Astrocyte (in vitro differentiated cells and primary cell): ENCODE measurements at regions not wholly inside any gene's neighbourhood (a gene's known extent, or its start where the extent isn't known, plus 50 kb on each side); places are given as distances from the start of the nearest gene placed in this dataset.
A peak's percentile ranks its signal among the peaks of the same experiment; 100 is the strongest.

Experiments
- DNase-seq: peaks from one replicate; pipeline ENCODE4 v3.0.0-alpha.2; 2010; ENCODE audit warnings: low read depth
- FAIRE-seq: peaks from 2 replicates; lab custom pipeline; 2011; peaks lifted over from hg19 to GRCh38; lab: Jason Lieb, UNC
- H2AFZ ChIP-seq: 2 replicates; pipeline ENCODE4 v1.6.0; 2012; ENCODE audit warnings: low read depth, low read length, inconsistent platforms
- H3K27ac ChIP-seq: 2 replicates; pipeline ENCODE4 v1.5.1; 2011; ENCODE audit warnings: low read depth, low read length, inconsistent platforms
- H3K27me3 ChIP-seq: 2 replicates; pipeline ENCODE4 v1.6.0; 2011; ENCODE audit warnings: low read length, inconsistent platforms; ENCODE audit not compliant: insufficient read depth
- H3K36me3 ChIP-seq: 2 replicates; pipeline ENCODE4 v1.5.1; 2011; ENCODE audit warnings: low read length, inconsistent platforms; ENCODE audit not compliant: insufficient read depth
- H3K4me1 ChIP-seq: 2 replicates; pipeline ENCODE4 v1.5.1; 2011; ENCODE audit warnings: low read length, inconsistent platforms; ENCODE audit not compliant: insufficient read depth
- H3K4me2 ChIP-seq: 2 replicates; pipeline ENCODE4 v1.6.0; 2012; ENCODE audit warnings: low read length, inconsistent platforms
- H3K4me3 ChIP-seq: 2 replicates; pipeline ENCODE4 v1.5.1; 2011; ENCODE audit warnings: low read depth, mild to moderate bottlenecking, low read length, inconsistent platforms; ENCODE audit not compliant: insufficient read depth
- H3K79me2 ChIP-seq: 2 replicates; pipeline ENCODE4 v1.6.0; 2012; ENCODE audit warnings: mild to moderate bottlenecking, low read length, inconsistent platforms; ENCODE audit not compliant: insufficient read depth
- H3K9ac ChIP-seq: 2 replicates; pipeline ENCODE4 v1.6.0; 2012; ENCODE audit warnings: mild to moderate bottlenecking, low read length, inconsistent platforms
- H3K9me3 ChIP-seq: 2 replicates; pipeline ENCODE4 v1.5.1; 2012; ENCODE audit warnings: low read depth, mild to moderate bottlenecking, low read length, inconsistent platforms; ENCODE audit not compliant: insufficient read depth
- H4K20me1 ChIP-seq: 2 replicates; pipeline ENCODE4 v1.6.0; 2012; ENCODE audit warnings: low read length, inconsistent platforms; ENCODE audit not compliant: insufficient read depth
- H3K27ac Mint-ChIP-seq: one replicate; pipeline ENCODE4 v1.8.0; 2021; ENCODE audit warnings: mild to moderate bottlenecking, mixed read lengths; ENCODE audit not compliant: unreplicated experiment
- H3K27me3 Mint-ChIP-seq: one replicate; pipeline ENCODE4 v1.8.0; 2021; ENCODE audit warnings: low read depth, mixed read lengths; ENCODE audit not compliant: unreplicated experiment
- H3K36me3 Mint-ChIP-seq: one replicate; pipeline ENCODE4 v1.8.0; 2021; ENCODE audit warnings: low read depth, mixed read lengths; ENCODE audit not compliant: unreplicated experiment
- H3K4me1 Mint-ChIP-seq: one replicate; pipeline ENCODE4 v1.8.0; 2021; ENCODE audit warnings: low read depth, mixed read lengths; ENCODE audit not compliant: unreplicated experiment
- H3K4me3 Mint-ChIP-seq: one replicate; pipeline ENCODE4 v1.8.0; 2021; ENCODE audit warnings: mild to moderate bottlenecking, moderate library complexity, mixed read lengths; ENCODE audit not compliant: unreplicated experiment
- H3K9me3 Mint-ChIP-seq: one replicate; pipeline ENCODE4 v1.8.0; 2021; ENCODE audit warnings: mild to moderate bottlenecking, mixed read lengths; ENCODE audit not compliant: unreplicated experiment
- CTCF ChIP-seq: IDR thresholded peaks from 2 replicates; pipeline ENCODE4 v1.5.1; 2011; ENCODE audit warnings: low read depth, mild to moderate bottlenecking, inconsistent platforms, low read length, moderate library complexity; ENCODE audit not compliant: insufficient read depth
- EZH2 ChIP-seq: IDR thresholded peaks from 2 replicates; pipeline ENCODE4 v1.6.1; 2012; ENCODE audit warnings: mild to moderate bottlenecking, low read length, inconsistent platforms; ENCODE audit not compliant: insufficient read depth

- Mint-ChIP-seq H3K27ac (no peak overlapping the region), H3K27me3 (no peaks in the 10 kb centered on the region), H3K4me3 (no peak overlapping the region), H3K4me1 (peaks cover 21% of the 10 kb centered on the region), H3K9me3 (no peaks in the 10 kb centered on the region), H3K36me3 (no peaks in the 10 kb centered on the region)
- Histone ChIP-seq H3K27me3 (peaks cover 3% of the 10 kb centered on the region), H4K20me1 (no peaks in the 10 kb centered on the region), H3K9ac (no peak overlapping the region), H3K36me3 (no peaks in the 10 kb centered on the region), H3K9me3 (no peaks in the 10 kb centered on the region), H3K4me2 (no peak overlapping the region), H3K79me2 (no peaks in the 10 kb centered on the region), H3K4me3 (no peak overlapping the region), H2AFZ (no peak overlapping the region), H3K4me1 (peaks cover 12% of the 10 kb centered on the region), H3K27ac (no peak overlapping the region)
- FAIRE-seq: no peak
- TF ChIP-seq EZH2 (no peak), CTCF (no peak)
- DNase-seq: no peak
These were observed 83.7 kb upstream of the AHI1 start for GRCh38 chr6:135581211-135581610.

DNA sequence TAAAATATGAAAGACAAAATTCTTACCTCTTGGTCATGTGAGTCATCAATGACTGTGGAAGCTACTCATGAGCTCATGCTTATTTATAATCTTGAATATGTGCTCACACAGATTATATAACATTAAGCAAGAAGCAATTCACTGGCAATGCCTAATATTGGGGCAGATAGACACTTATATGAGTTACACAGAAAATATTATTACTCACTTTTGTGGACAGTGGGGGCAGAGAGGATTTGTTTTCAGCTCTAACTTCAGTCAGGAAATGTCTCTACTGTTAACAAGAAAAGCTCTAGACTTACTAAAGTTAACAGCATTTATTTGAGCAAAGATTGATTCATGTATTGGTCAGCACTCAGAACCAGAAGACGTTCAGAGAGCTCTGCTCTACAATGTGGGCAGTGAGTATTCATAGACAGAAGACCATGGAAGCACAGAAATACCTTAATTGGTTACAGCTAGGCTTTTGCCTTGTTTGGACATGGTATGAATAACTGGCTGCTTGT is 85.8 kb upstream of the AHI1 start:
- Histone ChIP-seq H3K27me3 (peaks cover 3% of the 10 kb centered on the region), H3K4me1 (peaks cover 20% of the 10 kb centered on the region), H2AFZ (no peak overlapping the region), H3K4me3 (peak overlapping the region; percentile 30), H3K4me2 (peak overlapping the region; percentile 52), H3K9me3 (no peaks in the 10 kb centered on the region), H3K79me2 (no peaks in the 10 kb centered on the region), H3K9ac (no peak overlapping the region), H3K27ac (peak overlapping the region; percentile 17), H4K20me1 (no peaks in the 10 kb centered on the region), H3K36me3 (no peaks in the 10 kb centered on the region)
- peaks cover 28% of the 10 kb centered on the region for H3K4me1 Mint-ChIP-seq
- peak overlapping the region; percentile 34 for H3K27ac Mint-ChIP-seq
- H3K27me3 Mint-ChIP-seq: no peaks in the 10 kb centered on the region
- peak overlapping the region; percentile 36 for H3K4me3 Mint-ChIP-seq
- peak; percentile 71 for DNase-seq
- TF ChIP-seq CTCF (no peak), EZH2 (no peak)
- H3K9me3 Mint-ChIP-seq: peaks cover 2% of the 10 kb centered on the region
- no peak for FAIRE-seq
- no peaks in the 10 kb centered on the region for H3K36me3 Mint-ChIP-seq

GRCh38 chr6:135586388-135586787 is 88.8 kb upstream of the AHI1 start:
- no peak for FAIRE-seq
- no peaks in the 10 kb centered on the region for H3K36me3 Mint-ChIP-seq
- Histone ChIP-seq H3K9ac (no peak overlapping the region), H3K27ac (no peak overlapping the region), H2AFZ (no peak overlapping the region), H3K9me3 (no peaks in the 10 kb centered on the region), H3K27me3 (peaks cover 3% of the 10 kb centered on the region), H3K4me2 (no peak overlapping the region), H4K20me1 (no peaks in the 10 kb centered on the region), H3K4me3 (no peak overlapping the region), H3K4me1 (peaks cover 20% of the 10 kb centered on the region), H3K79me2 (no peaks in the 10 kb centered on the region), H3K36me3 (no peaks in the 10 kb centered on the region)
- TF ChIP-seq EZH2: no peak
- TF ChIP-seq CTCF: no peak
- DNase-seq: peak; percentile 35
- peaks cover 3% of the 10 kb centered on the region for H3K9me3 Mint-ChIP-seq
- H3K4me1 Mint-ChIP-seq: peaks cover 26% of the 10 kb centered on the region
- H3K27ac Mint-ChIP-seq: no peak overlapping the region
- H3K27me3 Mint-ChIP-seq: no peaks in the 10 kb centered on the region
- no peak overlapping the region for H3K4me3 Mint-ChIP-seq
